ENCODE measurements at regions not wholly inside any gene's neighbourhood (a gene's known extent, or its start where the extent isn't known, plus 50 kb on each side); places are given as distances from the start of the nearest gene placed in this dataset.

GRCh38 chr2:199543606-199544172 is 86.0 kb upstream of the SATB2 start:
- no peak for TF ChIP-seq CTCF (IDR thresholded peaks at IDR 0.05 in 8 of 11, conservative IDR thresholded peaks at IDR 0.05 in 3 of 11)
- no peak for TF ChIP-seq POLR2A (IDR thresholded peaks at IDR 0.05)

Data from spleen (tissue), 7 donors.